Activated B cell treated with CpG ODN at 0.5 μM for 24 hours (primary cell): ENCODE measurements at regions not wholly inside any gene's neighbourhood (a gene's known extent, or its start where the extent isn't known, plus 50 kb on each side); places are given as distances from the start of the nearest gene placed in this dataset.

Experiments used
- ATAC-seq: fragments of 200-7000 bp; cut with Tn5 transposase; one replicate; pipeline ENCODE4 v1.10.0; 2021; ENCODE audit warnings: low read depth, mild to moderate bottlenecking, moderate library complexity
- CTCF ChIA-PET: fragments of 350-600 bp; sonication (Branson Sonifier 250); formaldehyde crosslinking; loops from one replicate; lab custom pipeline; 2021; ENCODE audit warnings: antibody characterized with exemption; lab: Charles Lee
- POLR2A ChIA-PET: fragments of 350-600 bp; sonication (Branson Sonifier 250); formaldehyde crosslinking; loops from one replicate; lab custom pipeline; 2021; ENCODE audit warnings: antibody characterized with exemption; lab: Charles Lee
- DNase-seq: peaks from one replicate; pipeline ENCODE4 v3.0.0; 2022
- H3K27ac Mint-ChIP-seq: one replicate; pipeline ENCODE4 v1.8.0; 2020; ENCODE audit warnings: mixed read lengths
- H3K27me3 Mint-ChIP-seq: one replicate; pipeline ENCODE4 v1.8.0; 2021; ENCODE audit warnings: mixed read lengths
- H3K36me3 Mint-ChIP-seq: one replicate; pipeline ENCODE4 v1.8.0; 2021; ENCODE audit warnings: low read depth, mixed read lengths
- H3K4me1 Mint-ChIP-seq: one replicate; pipeline ENCODE4 v1.8.0; 2021; ENCODE audit warnings: mixed read lengths
- H3K4me3 Mint-ChIP-seq: one replicate; pipeline ENCODE4 v1.8.0; 2020; ENCODE audit warnings: mild to moderate bottlenecking, mixed read lengths
- H3K9me3 Mint-ChIP-seq: one replicate; pipeline ENCODE4 v1.8.0; 2020; ENCODE audit warnings: mixed read lengths
- CTCF ChIP-seq: fragments of 200-600 bp; IDR thresholded peaks from one replicate; pipeline ENCODE4 v1.8.0; 2022; ENCODE audit warnings: antibody characterized with exemption, mild to moderate bottlenecking
- intact Hi-C: fragments of 100-400 bp; cut with micrococcal nuclease; formaldehyde crosslinking; loops from one replicate; pipeline ENCODE4 v1.15.1; 2024

- no peaks in the 10 kb centered on the region for H3K27me3 Mint-ChIP-seq
- DNase-seq = no peak
- no peaks in the 10 kb centered on the region for H3K4me1 Mint-ChIP-seq
- no peak overlapping the region for H3K4me3 Mint-ChIP-seq
- no peak for ATAC-seq
- TF ChIP-seq CTCF = no peak
- ChIA-PET POLR2A (no interaction called here), CTCF (no interaction called here)
- no peak overlapping the region for H3K27ac Mint-ChIP-seq
- no peaks in the 10 kb centered on the region for H3K36me3 Mint-ChIP-seq
- intact Hi-C loops = no loop called here
- peaks cover 5% of the 10 kb centered on the region for H3K9me3 Mint-ChIP-seq
Measured at GRCh38 chr9:28538132-28538531, 964.9 kb upstream of the C9orf72 start.

GRCh38 chr9:28539434-28540070 lies 966.3 kb upstream of the C9orf72 start:
- no peak overlapping the region for H3K27ac Mint-ChIP-seq
- DNase-seq = no peak
- intact Hi-C loops = no loop called here
- H3K4me1 Mint-ChIP-seq = no peaks in the 10 kb centered on the region
- peaks cover 5% of the 10 kb centered on the region for H3K9me3 Mint-ChIP-seq
- no peak for TF ChIP-seq CTCF
- ChIA-PET POLR2A (no interaction called here), CTCF (no interaction called here)
- H3K27me3 Mint-ChIP-seq = no peaks in the 10 kb centered on the region
- no peak for ATAC-seq
- no peak overlapping the region for H3K4me3 Mint-ChIP-seq
- no peaks in the 10 kb centered on the region for H3K36me3 Mint-ChIP-seq

- POLR2A ChIA-PET = no interaction called here
- intact Hi-C loops = no loop called here
- no peak for ATAC-seq
Measured at GRCh38 chr9:28542928-28543327, 969.6 kb upstream of the C9orf72 start.

GRCh38 chr9:28547527-28547926 lies 974.2 kb upstream of the C9orf72 start:
- no peak for TF ChIP-seq CTCF
- H3K27ac Mint-ChIP-seq = no peak overlapping the region
- H3K4me1 Mint-ChIP-seq = no peaks in the 10 kb centered on the region
- H3K27me3 Mint-ChIP-seq = no peaks in the 10 kb centered on the region
- ChIA-PET CTCF (no interaction called here), POLR2A (no interaction called here)
- intact Hi-C loops = no loop called here
- no peak overlapping the region for H3K4me3 Mint-ChIP-seq
- ATAC-seq (no peak), DNase-seq (no peak)
- H3K9me3 Mint-ChIP-seq = peaks cover 7% of the 10 kb centered on the region
- H3K36me3 Mint-ChIP-seq = no peaks in the 10 kb centered on the region

More at GRCh38 chr9:28542928-28543327, 969.6 kb upstream of the C9orf72 start:
- no peaks in the 10 kb centered on the region for H3K27me3 Mint-ChIP-seq
- CTCF ChIA-PET = no interaction called here
- no peak for DNase-seq
- TF ChIP-seq CTCF = no peak
- no peaks in the 10 kb centered on the region for H3K4me1 Mint-ChIP-seq
- H3K27ac Mint-ChIP-seq = no peak overlapping the region
- peaks cover 6% of the 10 kb centered on the region for H3K9me3 Mint-ChIP-seq
- no peak overlapping the region for H3K4me3 Mint-ChIP-seq
- H3K36me3 Mint-ChIP-seq = no peaks in the 10 kb centered on the region

GRCh38 chr9:28563291-28563934 lies 990.1 kb upstream of the C9orf72 start:
- H3K4me1 Mint-ChIP-seq = no peaks in the 10 kb centered on the region
- no peak for ATAC-seq
- CTCF ChIA-PET = no interaction called here

More at GRCh38 chr9:28563291-28563934, 990.1 kb upstream of the C9orf72 start:
- no peak for DNase-seq
- intact Hi-C loops = no loop called here
- POLR2A ChIA-PET = no interaction called here
- TF ChIP-seq CTCF = no peak
- Mint-ChIP-seq H3K36me3 (no peaks in the 10 kb centered on the region), H3K27ac (no peak overlapping the region), H3K4me3 (no peak overlapping the region), H3K9me3 (peaks cover 2% of the 10 kb centered on the region), H3K27me3 (no peaks in the 10 kb centered on the region)
